NCI-H1930 (cell line): ENCODE measurements at regions not wholly inside any gene's neighbourhood (a gene's known extent, or its start where the extent isn't known, plus 50 kb on each side); places are given as distances from the start of the nearest gene placed in this dataset.
"Not testable (repeated sequence)": the region's sequence is repeated elsewhere in the genome, so short reads cannot be mapped to it uniquely, and the experiment has no call there.

Source experiments
- DNase-seq, 2 experiments: peaks; one replicate each; lab custom pipeline; 2025; lab: John Stamatoyannopoulos, UW

GRCh38 chr17:70323269-70323668 lies 153.9 kb downstream of the KCNJ2 start:
- no peak for DNase-seq

- no peak for DNase-seq
These were observed 154.7 kb downstream of the KCNJ2 start for GRCh38 chr17:70324031-70324430.

- DNase-seq = no peak
These were observed 157.9 kb downstream of the KCNJ2 start for GRCh38 chr17:70327279-70327678.

GRCh38 chr17:70327723-70328122 lies 158.4 kb downstream of the KCNJ2 start:
- DNase-seq = no peak

GRCh38 chr17:70329721-70330120 lies 160.4 kb downstream of the KCNJ2 start:
- no peak for DNase-seq

GRCh38 chr17:70331066-70331465 lies 161.7 kb downstream of the KCNJ2 start:
- DNase-seq = not testable (repeated sequence)

GRCh38 chr17:70332356-70333210 lies 163.3 kb downstream of the KCNJ2 start:
- no peak for DNase-seq

GRCh38 chr17:70336411-70336810 lies 167.1 kb downstream of the KCNJ2 start:
- DNase-seq = no peak

- no peak for DNase-seq
These were observed 169.6 kb downstream of the KCNJ2 start for GRCh38 chr17:70338946-70339354.

- no peak for DNase-seq
These were observed 173.8 kb downstream of the KCNJ2 start for GRCh38 chr17:70343114-70343513.

- no peak for DNase-seq
These were observed 175.2 kb downstream of the KCNJ2 start for GRCh38 chr17:70344386-70345060.

- no peak for DNase-seq
These were observed 175.7 kb downstream of the KCNJ2 start for GRCh38 chr17:70345061-70345460.

- no peak for DNase-seq
These were observed 183.5 kb downstream of the KCNJ2 start for GRCh38 chr17:70352834-70353233.

- no peak for DNase-seq
These were observed 184.2 kb downstream of the KCNJ2 start for GRCh38 chr17:70353408-70354092.

- no peak for DNase-seq
These were observed 185.9 kb downstream of the KCNJ2 start for GRCh38 chr17:70355185-70355584.

- DNase-seq = no peak
These were observed 187.9 kb downstream of the KCNJ2 start for GRCh38 chr17:70357190-70357589.

- no peak for DNase-seq
These were observed 195.8 kb downstream of the KCNJ2 start for GRCh38 chr17:70365091-70365583.

GRCh38 chr17:70366386-70366785 lies 197.1 kb downstream of the KCNJ2 start:
- no peak for DNase-seq

GRCh38 chr17:70368011-70368410 lies 198.7 kb downstream of the KCNJ2 start:
- no peak for DNase-seq

- no peak for DNase-seq
These were observed 200.1 kb downstream of the KCNJ2 start for GRCh38 chr17:70369391-70369790.

GRCh38 chr17:70370816-70371215 lies 201.5 kb downstream of the KCNJ2 start:
- DNase-seq = no peak

- no peak for DNase-seq
These were observed 204.0 kb downstream of the KCNJ2 start for GRCh38 chr17:70373369-70373768.

- no peak for DNase-seq
These were observed 205.2 kb downstream of the KCNJ2 start for GRCh38 chr17:70374496-70374895.
